A549 (cell line): ENCODE measurements at regions not wholly inside any gene's neighbourhood (a gene's known extent, or its start where the extent isn't known, plus 50 kb on each side); places are given as distances from the start of the nearest gene placed in this dataset.
A peak's percentile ranks its signal among the peaks of the same experiment; 100 is the strongest.

ENCODE experiments used
- ATAC-seq, 2 experiments: fragments of 200-7000 bp in 1 of 2; fragments of >200 bp in 1 of 2; cut with Nextera tagmentation in 1 of 2; cut with Tn5 transposase in 1 of 2; 3 replicates each; pipeline versions ENCODE4 v1.8.0 to v1.9.1; 2018 to 2020; ENCODE audit warnings: mild to moderate bottlenecking in 1 of 2, moderate library complexity in 1 of 2
- CTCF ChIA-PET: fragments of 300-600 bp; sonication (Branson Sonifier 250); formaldehyde crosslinking; extraction: SDS; loops from one replicate; lab custom pipeline; 2021; ENCODE audit warnings: antibody characterized with exemption, inconsistent platforms; lab: Yijun Ruan, JAX
- POLR2A ChIA-PET: fragments of 350-600 bp; formaldehyde crosslinking; extraction: SDS; loops from one replicate; lab custom pipeline; 2021; ENCODE audit warnings: antibody characterized with exemption, inconsistent platforms; lab: Yijun Ruan, JAX
- DNase-seq, 2 experiments: peaks; one replicate each; pipeline versions ENCODE4 v3.0.0 to v3.0.0-alpha.2; 2011 to 2016; ENCODE audit warnings: low read depth in 1 of 2, low spot score in 1 of 2
- FAIRE-seq: peaks from 2 replicates; lab custom pipeline; 2011; peaks lifted over from hg19 to GRCh38; lab: Jason Lieb, UNC
- H3K27ac ChIP-seq, 2 experiments: fragments of >200 bp; sonication (Bioruptor Twin); formaldehyde crosslinking; 3 replicates each; pipeline ENCODE4 v1.5.1; 2016 to 2017
- H3K4me1 ChIP-seq: fragments of >200 bp; sonication (Bioruptor Twin); formaldehyde crosslinking; 3 replicates; pipeline ENCODE4 v1.6.1; 2016
- H3K4me2 ChIP-seq: fragments of >200 bp; sonication (Bioruptor Twin); formaldehyde crosslinking; 3 replicates; pipeline ENCODE4 v1.6.1; 2016
- H3K4me3 ChIP-seq: fragments of >200 bp; sonication (Bioruptor Twin); formaldehyde crosslinking; 3 replicates; pipeline ENCODE4 v1.5.1; 2016
- H3K9me3 ChIP-seq: fragments of >200 bp; sonication (Bioruptor Twin); formaldehyde crosslinking; 3 replicates; pipeline ENCODE4 v1.6.1; 2016
- CBX2 ChIP-seq: fragments of 200-600 bp; sonication (generic); IDR thresholded peaks from 2 replicates; pipeline ENCODE4 v1.6.1; 2016; ENCODE audit warnings: low read depth, mild to moderate bottlenecking, borderline replicate concordance
- CBX8 ChIP-seq: fragments of 200-600 bp; sonication (generic); IDR thresholded peaks from 2 replicates; pipeline ENCODE4 v1.6.1; 2016
- CHD4 ChIP-seq: fragments of 200-600 bp; sonication (generic); IDR thresholded peaks from 2 replicates; pipeline ENCODE4 v1.6.1; 2016; ENCODE audit warnings: antibody characterized with exemption, mild to moderate bottlenecking, borderline replicate concordance
- CTCF ChIP-seq: fragments of >200 bp; sonication (Bioruptor Twin); formaldehyde crosslinking; IDR thresholded peaks from 3 replicates; pipeline ENCODE4 v1.5.1; 2016
- EHF ChIP-seq: fragments of 250-450 bp; sonication (Bioruptor Pico); IDR thresholded peaks from 2 replicates; pipeline ENCODE4 v1.5.0; 2020; ENCODE audit warnings: mild to moderate bottlenecking
- EHMT2 ChIP-seq: fragments of 200-600 bp; sonication (generic); IDR thresholded peaks from 2 replicates; pipeline ENCODE4 v1.6.1; 2016; ENCODE audit warnings: antibody characterized with exemption, low read depth, mild to moderate bottlenecking, moderate library complexity
- ESRRA ChIP-seq: fragments of 150-350 bp; IDR thresholded peaks from 2 replicates; pipeline ENCODE4 v1.6.1; 2014; ENCODE audit warnings: mild to moderate bottlenecking, low read length, borderline replicate concordance
- FOSL2 ChIP-seq, 2 experiments: fragments of 450-650 bp in 1 of 2; fragments of >200 bp in 1 of 2; sonication (Bioruptor Twin) in 1 of 2; formaldehyde crosslinking; IDR thresholded peaks; 2 replicates each; pipeline versions ENCODE4 v1.5.0 to v1.6.1; 2016 to 2020; ENCODE audit warnings: mild to moderate bottlenecking in 1 of 2, moderate library complexity in 1 of 2
- HEYL ChIP-seq: fragments of 250-450 bp; sonication (Bioruptor Pico); IDR thresholded peaks from 2 replicates; pipeline ENCODE4 v1.8.0; 2021; ENCODE audit warnings: mild to moderate bottlenecking, moderate library complexity
- HOXB13 ChIP-seq: fragments of 250-450 bp; sonication (Bioruptor Pico); IDR thresholded peaks from 2 replicates; pipeline ENCODE4 v1.5.0; 2020; ENCODE audit warnings: low read depth, mild to moderate bottlenecking, moderate library complexity
- HOXB5 ChIP-seq: fragments of 250-450 bp; sonication (Bioruptor Pico); IDR thresholded peaks from 2 replicates; pipeline ENCODE4 v1.5.0; 2020; ENCODE audit warnings: mild to moderate bottlenecking, moderate library complexity
- KDM1A ChIP-seq: fragments of 200-600 bp; sonication (generic); IDR thresholded peaks from 2 replicates; pipeline ENCODE4 v1.6.1; 2016; ENCODE audit warnings: low read depth, mild to moderate bottlenecking
- KDM5A ChIP-seq: fragments of 200-600 bp; sonication (generic); IDR thresholded peaks from 2 replicates; pipeline ENCODE4 v1.6.1; 2016; ENCODE audit warnings: antibody characterized with exemption, mild to moderate bottlenecking
- MAFK ChIP-seq: fragments of 450-650 bp; IDR thresholded peaks from 2 replicates; pipeline ENCODE4 v1.6.1; 2014; ENCODE audit not compliant: partially characterized antibody
- MYC ChIP-seq: IDR thresholded peaks from 2 replicates; pipeline ENCODE4 v1.6.1; 2012; ENCODE audit warnings: mild to moderate bottlenecking, inconsistent platforms, low read length, improper control_type of control experiment, borderline replicate concordance
- NFE2L2 ChIP-seq: fragments of 150-350 bp; conservative IDR thresholded peaks from 2 replicates; pipeline ENCODE4 v1.6.1; 2014; ENCODE audit warnings: low read length
- POLR2A ChIP-seq: IDR thresholded peaks from 2 replicates; pipeline ENCODE4 v1.6.1; 2012; ENCODE audit warnings: mild to moderate bottlenecking, low read length
- RAD21 ChIP-seq, 2 experiments: fragments of >200 bp in 1 of 2; sonication (Bioruptor Twin) in 1 of 2; formaldehyde crosslinking in 1 of 2; IDR thresholded peaks in 1 of 2; conservative IDR thresholded peaks in 1 of 2; 2 replicates in 1 of 2; 3 replicates in 1 of 2; pipeline ENCODE4 v1.6.1; 2012 to 2018; ENCODE audit warnings: inconsistent platforms in 1 of 2
- RFX5 ChIP-seq: fragments of 450-650 bp; IDR thresholded peaks from 2 replicates; pipeline ENCODE4 v1.7.1; 2014; ENCODE audit warnings: antibody characterized with exemption, mild to moderate bottlenecking, moderate library complexity
- RNF2 ChIP-seq: fragments of 200-600 bp; sonication (generic); IDR thresholded peaks from 2 replicates; pipeline ENCODE4 v1.6.1; 2016; ENCODE audit warnings: low read depth, mild to moderate bottlenecking, antibody characterized with exemption, moderate library complexity, borderline replicate concordance
- SMC3 ChIP-seq: fragments of >200 bp; sonication (Bioruptor Twin); formaldehyde crosslinking; IDR thresholded peaks from 3 replicates; pipeline ENCODE4 v1.6.1; 2018; ENCODE audit warnings: inconsistent platforms
- ZC3H11A ChIP-seq: fragments of 450-650 bp; IDR thresholded peaks from 2 replicates; pipeline ENCODE4 v1.6.1; 2014; ENCODE audit warnings: antibody characterized with exemption, mild to moderate bottlenecking
- WGBS: methylation state at CpG from one replicate; pipeline ENCODE4 v1.1.6; 2017; ENCODE audit errors: missing lambda C conversion rate; 5-methylcytosine and 5-hydroxymethylcytosine counted together
- TF ChIP-seq, protein P1 (sequence below): fragments of 150-350 bp; IDR thresholded peaks from 2 replicates; pipeline ENCODE4 v1.6.1; 2014; ENCODE audit warnings: low read depth, mild to moderate bottlenecking, low read length
- TF ChIP-seq, protein P2 (sequence below): IDR thresholded peaks from 2 replicates; pipeline ENCODE4 v1.6.1; 2012
- TF ChIP-seq, protein P3 (sequence below): fragments of 250-450 bp; sonication (Bioruptor Pico); IDR thresholded peaks from 2 replicates; pipeline ENCODE4 v1.5.0; 2020; ENCODE audit warnings: low read depth, mild to moderate bottlenecking, moderate library complexity

- H3K4me1 ChIP-seq: no peaks in the 10 kb centered on the region
Measured at GRCh38 chr7:20063644-20064043, 153.5 kb downstream of the MACC1 start.

GRCh38 chr7:20062932-20063331, 154.3 kb downstream of the MACC1 start:
- no peak for FAIRE-seq
- H3K27ac ChIP-seq: no peak overlapping the region
- ChIA-PET CTCF (no interaction called here), POLR2A (no interaction called here)
- no peak overlapping the region for H3K4me3 ChIP-seq
- H3K4me1 ChIP-seq: no peaks in the 10 kb centered on the region
- H3K9me3 ChIP-seq: 0 out of 3 replicates have a peak, but pooled peaks cover 8% of the 10 kb centered on the region
- DNase-seq: no peak
- TF ChIP-seq CHD4: no peak
- TF ChIP-seq EHF (CRISPR knock-in tag): no peak
- TF ChIP-seq, protein P1, sequence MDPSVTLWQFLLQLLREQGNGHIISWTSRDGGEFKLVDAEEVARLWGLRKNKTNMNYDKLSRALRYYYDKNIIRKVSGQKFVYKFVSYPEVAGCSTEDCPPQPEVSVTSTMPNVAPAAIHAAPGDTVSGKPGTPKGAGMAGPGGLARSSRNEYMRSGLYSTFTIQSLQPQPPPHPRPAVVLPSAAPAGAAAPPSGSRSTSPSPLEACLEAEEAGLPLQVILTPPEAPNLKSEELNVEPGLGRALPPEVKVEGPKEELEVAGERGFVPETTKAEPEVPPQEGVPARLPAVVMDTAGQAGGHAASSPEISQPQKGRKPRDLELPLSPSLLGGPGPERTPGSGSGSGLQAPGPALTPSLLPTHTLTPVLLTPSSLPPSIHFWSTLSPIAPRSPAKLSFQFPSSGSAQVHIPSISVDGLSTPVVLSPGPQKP: no peak
- no peak for TF ChIP-seq SMC3
- no peak for TF ChIP-seq FOSL2 (IDR thresholded peaks at IDR 0.05)
- no peak for TF ChIP-seq FOSL2 (CRISPR knock-in tag; IDR thresholded peaks at IDR 0.05)
- TF ChIP-seq KDM1A: no peak
- TF ChIP-seq HOXB13 (CRISPR knock-in tag): no peak
- TF ChIP-seq, protein P2, sequence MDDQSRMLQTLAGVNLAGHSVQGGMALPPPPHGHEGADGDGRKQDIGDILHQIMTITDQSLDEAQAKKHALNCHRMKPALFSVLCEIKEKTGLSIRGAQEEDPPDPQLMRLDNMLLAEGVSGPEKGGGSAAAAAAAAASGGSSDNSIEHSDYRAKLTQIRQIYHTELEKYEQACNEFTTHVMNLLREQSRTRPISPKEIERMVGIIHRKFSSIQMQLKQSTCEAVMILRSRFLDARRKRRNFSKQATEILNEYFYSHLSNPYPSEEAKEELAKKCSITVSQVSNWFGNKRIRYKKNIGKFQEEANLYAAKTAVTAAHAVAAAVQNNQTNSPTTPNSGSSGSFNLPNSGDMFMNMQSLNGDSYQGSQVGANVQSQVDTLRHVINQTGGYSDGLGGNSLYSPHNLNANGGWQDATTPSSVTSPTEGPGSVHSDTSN: no peak
- no peak for TF ChIP-seq MAFK
- no peak for TF ChIP-seq CBX2
- no peak for TF ChIP-seq NFE2L2
- H3K4me2 ChIP-seq: no peak overlapping the region
- no peak for ATAC-seq
- WGBS: 41% methylated on average over 1 of the region's 1 CpG

More at GRCh38 chr7:20063644-20064043, 153.5 kb downstream of the MACC1 start:
- no peak for DNase-seq
- POLR2A ChIA-PET: no interaction called here
- WGBS: 36% methylated on average over 3 of the region's 3 CpGs
- no peak for ATAC-seq
- no peak overlapping the region for H3K4me2 ChIP-seq
- TF ChIP-seq MYC (no peak), RFX5 (no peak), HEYL (CRISPR knock-in tag) (no peak), MAFK (peak; percentile 84)
- TF ChIP-seq, all 56 proteins: peak for 1
- FAIRE-seq: no peak
- Histone ChIP-seq H3K9me3 (0 out of 3 replicates have a peak, but pooled peaks cover 8% of the 10 kb centered on the region), H3K27ac (no peak overlapping the region), H3K4me3 (no peak overlapping the region)
- CTCF ChIA-PET: no interaction called here

GRCh38 chr7:20053334-20054104, 163.7 kb downstream of the MACC1 start:
- 69% methylated on average over 7 of the region's 7 CpGs for WGBS
- H3K4me2 ChIP-seq: no peak overlapping the region
- H3K4me3 ChIP-seq: no peak overlapping the region
- no peak overlapping the region for H3K27ac ChIP-seq
- FAIRE-seq: no peak
- POLR2A ChIA-PET: no interaction called here
- no peaks in the 10 kb centered on the region for H3K9me3 ChIP-seq
- no peaks in the 10 kb centered on the region for H3K4me1 ChIP-seq
- TF ChIP-seq RNF2: no peak
- TF ChIP-seq ZC3H11A: no peak
- TF ChIP-seq NFE2L2: no peak
- no peak for TF ChIP-seq HOXB5
- TF ChIP-seq POLR2A: no peak
- no peak for TF ChIP-seq MYC
- TF ChIP-seq CTCF: no peak
- no peak for TF ChIP-seq CBX8
- no peak for TF ChIP-seq KDM5A
- TF ChIP-seq ESRRA: no peak
- TF ChIP-seq HEYL (CRISPR knock-in tag): no peak
- no peak for TF ChIP-seq EHMT2
- TF ChIP-seq RAD21 (conservative IDR thresholded peaks at IDR 0.05 in 1 of 2, IDR thresholded peaks at IDR 0.05 in 1 of 2): no peak
- TF ChIP-seq, protein P3, sequence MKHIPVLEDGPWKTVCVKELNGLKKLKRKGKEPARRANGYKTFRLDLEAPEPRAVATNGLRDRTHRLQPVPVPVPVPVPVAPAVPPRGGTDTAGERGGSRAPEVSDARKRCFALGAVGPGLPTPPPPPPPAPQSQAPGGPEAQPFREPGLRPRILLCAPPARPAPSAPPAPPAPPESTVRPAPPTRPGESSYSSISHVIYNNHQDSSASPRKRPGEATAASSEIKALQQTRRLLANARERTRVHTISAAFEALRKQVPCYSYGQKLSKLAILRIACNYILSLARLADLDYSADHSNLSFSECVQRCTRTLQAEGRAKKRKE (CRISPR knock-in tag): no peak
- TF ChIP-seq FOSL2 (IDR thresholded peaks at IDR 0.05): no peak
- no peak for TF ChIP-seq FOSL2 (CRISPR knock-in tag; IDR thresholded peaks at IDR 0.05)
- no peak for DNase-seq
- CTCF ChIA-PET: no interaction called here
- ATAC-seq: no peak
